Left kidney (tissue), 1 donor: ENCODE measurements at regions not wholly inside any gene's neighbourhood (a gene's known extent, or its start where the extent isn't known, plus 50 kb on each side); places are given as distances from the start of the nearest gene placed in this dataset.

Experiments
- DNase-seq: peaks from one replicate; pipeline ENCODE4 v3.0.0-alpha.2; 2013

GRCh38 chr5:135120951-135121350 is 86.9 kb upstream of the PITX1 start:
- no peak for DNase-seq

- no peak for DNase-seq
Observed at GRCh38 chr5:135119481-135119880, 85.5 kb upstream of the PITX1 start.

GRCh38 chr5:135117590-135117989 is 83.6 kb upstream of the PITX1 start:
- DNase-seq: no peak

- no peak for DNase-seq
Observed at GRCh38 chr5:135116160-135116561, 82.1 kb upstream of the PITX1 start.

- DNase-seq: no peak
Observed at GRCh38 chr5:135115591-135115990, 81.6 kb upstream of the PITX1 start.

- DNase-seq: no peak
Observed at GRCh38 chr5:135114759-135115158, 80.7 kb upstream of the PITX1 start.

GRCh38 chr5:135112008-135112725 is 78.1 kb upstream of the PITX1 start:
- DNase-seq: no peak

GRCh38 chr5:135110785-135111596 is 77.0 kb upstream of the PITX1 start:
- no peak for DNase-seq

GRCh38 chr5:135108992-135109391 is 75.0 kb upstream of the PITX1 start:
- DNase-seq: no peak

GRCh38 chr5:135108569-135108968 is 74.5 kb upstream of the PITX1 start:
- DNase-seq: no peak

- DNase-seq: no peak
Observed at GRCh38 chr5:135107986-135108385, 74.0 kb upstream of the PITX1 start.

- no peak for DNase-seq
Observed at GRCh38 chr5:135106610-135107471, 72.8 kb upstream of the PITX1 start.

GRCh38 chr5:135106136-135106535 is 72.1 kb upstream of the PITX1 start:
- DNase-seq: no peak

- no peak for DNase-seq
Observed at GRCh38 chr5:135105105-135105484, 71.1 kb upstream of the PITX1 start.

GRCh38 chr5:135103575-135103853 is 69.5 kb upstream of the PITX1 start:
- peak; percentile 29 for DNase-seq

GRCh38 chr5:135102716-135103574 is 68.9 kb upstream of the PITX1 start:
- no peak for DNase-seq

- DNase-seq: no peak
Observed at GRCh38 chr5:135100431-135100830, 66.4 kb upstream of the PITX1 start.

- no peak for DNase-seq
Observed at GRCh38 chr5:135100011-135100410, 66.0 kb upstream of the PITX1 start.

GRCh38 chr5:135097390-135097789 is 63.4 kb upstream of the PITX1 start:
- DNase-seq: no peak

GRCh38 chr5:135095871-135096270 is 61.8 kb upstream of the PITX1 start:
- no peak for DNase-seq

GRCh38 chr5:135095052-135095715 is 61.2 kb upstream of the PITX1 start:
- DNase-seq: no peak
